GM23338 (cell line): ENCODE measurements at regions not wholly inside any gene's neighbourhood (a gene's known extent, or its start where the extent isn't known, plus 50 kb on each side); places are given as distances from the start of the nearest gene placed in this dataset.

Source experiments
- ATAC-seq: fragments of 200-7000 bp; cut with Tn5 transposase; 3 replicates; pipeline ENCODE4 v1.9.1; 2020
- DNase-seq: peaks from one replicate; pipeline ENCODE4 v3.0.0-alpha.2; 2015; ENCODE audit warnings: low spot score
- H2AFZ ChIP-seq: fragments of 200-600 bp; sonication (generic); 2 replicates; pipeline ENCODE4 v1.8.0; 2016; ENCODE audit warnings: antibody characterized with exemption, mild to moderate bottlenecking, moderate library complexity
- H3F3A ChIP-seq: fragments of 200-600 bp; sonication (generic); replicated peaks from 2 replicates; pipeline ENCODE4 v1.8.0; 2017; ENCODE audit warnings: antibody characterized with exemption, mixed run types, low read depth
- H3K27ac ChIP-seq: fragments of 200-600 bp; sonication (generic); 2 replicates; pipeline ENCODE4 v1.6.1; 2016; ENCODE audit warnings: low read depth
- H3K27me3 ChIP-seq: fragments of 200-600 bp; sonication (generic); 2 replicates; pipeline ENCODE4 v1.8.0; 2016; ENCODE audit warnings: mild to moderate bottlenecking, mixed run types, moderate library complexity; ENCODE audit not compliant: insufficient read depth
- H3K36me3 ChIP-seq: fragments of 200-600 bp; sonication (generic); 2 replicates; pipeline ENCODE4 v1.8.0; 2016; ENCODE audit warnings: mild to moderate bottlenecking; ENCODE audit not compliant: insufficient read depth
- H3K4me1 ChIP-seq: fragments of 200-600 bp; sonication (generic); 2 replicates; pipeline ENCODE4 v1.8.0; 2016; ENCODE audit warnings: mild to moderate bottlenecking, moderate library complexity; ENCODE audit not compliant: insufficient read depth
- H3K4me2 ChIP-seq: fragments of 200-600 bp; sonication (generic); 2 replicates; pipeline ENCODE4 v1.7.1; 2017; ENCODE audit warnings: mixed run types
- H3K4me3 ChIP-seq: fragments of 200-600 bp; sonication (generic); 2 replicates; pipeline ENCODE4 v1.6.1; 2016; ENCODE audit warnings: mixed run types
- H3K79me2 ChIP-seq: fragments of 200-600 bp; sonication (generic); replicated peaks from 2 replicates; pipeline ENCODE4 v1.8.0; 2017; ENCODE audit warnings: mild to moderate bottlenecking; ENCODE audit not compliant: insufficient read depth
- H3K9me2 ChIP-seq: fragments of 200-600 bp; sonication (generic); 2 replicates; pipeline ENCODE4 v1.8.0; 2017; ENCODE audit not compliant: insufficient read depth
- H4K20me1 ChIP-seq: fragments of 200-600 bp; sonication (generic); replicated peaks from 2 replicates; pipeline ENCODE4 v1.8.0; 2017; ENCODE audit warnings: mild to moderate bottlenecking; ENCODE audit not compliant: insufficient read depth
- H3K27ac Mint-ChIP-seq: 2 replicates; pipeline ENCODE4 v1.8.0; 2020; ENCODE audit warnings: inconsistent platforms, mild to moderate bottlenecking, moderate library complexity, mixed read lengths
- H3K27me3 Mint-ChIP-seq: 3 replicates; pipeline ENCODE4 v1.8.0; 2022; ENCODE audit warnings: low read depth, mild to moderate bottlenecking, moderate library complexity, mixed read lengths, inconsistent platforms; ENCODE audit not compliant: insufficient read depth, poor library complexity
- H3K36me3 Mint-ChIP-seq: 3 replicates; pipeline ENCODE4 v1.8.0; 2021; ENCODE audit warnings: low read depth, mild to moderate bottlenecking, inconsistent platforms, moderate library complexity, mixed read lengths
- H3K4me1 Mint-ChIP-seq: 3 replicates; pipeline ENCODE4 v1.8.0; 2020; ENCODE audit warnings: mild to moderate bottlenecking, inconsistent platforms, mixed read lengths
- H3K4me3 Mint-ChIP-seq: 3 replicates; pipeline ENCODE4 v1.8.0; 2021; ENCODE audit warnings: moderate library complexity, mild to moderate bottlenecking, inconsistent platforms, mixed read lengths
- H3K9me3 Mint-ChIP-seq: 3 replicates; pipeline ENCODE4 v1.8.0; 2020; ENCODE audit warnings: moderate library complexity, mild to moderate bottlenecking, inconsistent platforms, mixed read lengths
- CREB1 ChIP-seq: fragments of 250-450 bp; sonication (Bioruptor Pico); IDR thresholded peaks from 2 replicates; pipeline ENCODE4 v1.5.0; 2020; ENCODE audit warnings: low read depth, mild to moderate bottlenecking, moderate library complexity
- EZH2 ChIP-seq: fragments of 200-600 bp; sonication (generic); IDR thresholded peaks from one replicate; pipeline ENCODE4 v1.8.0; 2017; ENCODE audit warnings: antibody characterized with exemption, mild to moderate bottlenecking, low read depth; ENCODE audit not compliant: unreplicated experiment
- EZH2phosphoT487 ChIP-seq: fragments of 200-600 bp; sonication (generic); IDR thresholded peaks from one replicate; pipeline ENCODE4 v1.8.1; 2018; ENCODE audit warnings: antibody characterized with exemption; ENCODE audit not compliant: unreplicated experiment
- JUNB ChIP-seq: IDR thresholded peaks from one replicate; pipeline ENCODE4 v1.6.1; 2016; ENCODE audit warnings: antibody characterized with exemption; ENCODE audit not compliant: unreplicated experiment
- NANOG ChIP-seq: IDR thresholded peaks from 2 replicates; pipeline ENCODE4 v1.6.1; 2016; ENCODE audit warnings: antibody characterized with exemption, borderline replicate concordance
- POLR2AphosphoS5 ChIP-seq: IDR thresholded peaks from 2 replicates; pipeline ENCODE4 v1.6.1; 2016; ENCODE audit warnings: antibody characterized with exemption, low read depth
- STAT1 ChIP-seq: IDR thresholded peaks from one replicate; pipeline ENCODE4 v1.6.1; 2016; ENCODE audit warnings: antibody characterized with exemption; ENCODE audit not compliant: unreplicated experiment
- ZNF114 ChIP-seq: fragments of 250-450 bp; sonication (Bioruptor Pico); IDR thresholded peaks from 2 replicates; pipeline ENCODE4 v1.5.0; 2020; ENCODE audit warnings: mild to moderate bottlenecking, moderate library complexity
- ZNF331 ChIP-seq: fragments of 250-450 bp; sonication (Bioruptor Pico); IDR thresholded peaks from 2 replicates; pipeline ENCODE4 v1.5.0; 2020; ENCODE audit warnings: low read depth, mild to moderate bottlenecking, moderate library complexity
- TF ChIP-seq, protein P1 (sequence below): fragments of 250-450 bp; sonication (Bioruptor Pico); IDR thresholded peaks from 2 replicates; pipeline ENCODE4 v1.5.0; 2020; ENCODE audit warnings: mild to moderate bottlenecking, moderate library complexity
- TF ChIP-seq, protein P2 (sequence below), 2 experiments: fragments of 200-600 bp in 1 of 2; sonication (generic) in 1 of 2; conservative IDR thresholded peaks; 2 replicates each; pipeline versions ENCODE4 v1.5.1 to v1.6.1; 2016 to 2017; ENCODE audit warnings: antibody characterized with exemption in 2 of 2, low read depth in 2 of 2, mild to moderate bottlenecking in 2 of 2, moderate library complexity in 1 of 2
- TF ChIP-seq, protein P3 (sequence below): IDR thresholded peaks from 2 replicates; pipeline ENCODE4 v1.6.1; 2016; ENCODE audit warnings: antibody characterized with exemption
- TF ChIP-seq, protein P4 (sequence below): IDR thresholded peaks from one replicate; pipeline ENCODE4 v1.6.1; 2018; ENCODE audit warnings: antibody characterized with exemption; ENCODE audit not compliant: unreplicated experiment

DNA sequence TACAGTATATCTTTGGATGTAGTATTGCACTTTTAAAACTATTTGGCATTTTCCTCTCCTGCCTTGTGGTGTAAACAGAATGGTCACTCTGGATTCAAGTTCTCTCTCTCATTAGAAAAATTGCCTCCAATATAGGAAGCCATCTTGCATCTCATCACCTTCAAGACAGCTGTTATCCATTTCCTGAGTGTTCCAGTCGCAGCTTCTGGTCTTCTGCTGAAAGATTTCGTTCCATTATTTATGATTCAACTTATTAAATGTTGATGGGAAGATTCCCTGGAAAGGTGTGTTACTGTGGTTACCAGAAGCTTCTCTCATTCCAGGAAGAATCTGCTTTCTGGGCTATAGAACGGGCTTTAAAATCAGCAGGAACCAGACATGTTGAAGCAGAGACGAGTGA, 568.3 kb upstream of the SLIT2 start:
- no peak overlapping the region for H3K27ac ChIP-seq
- H3K27ac Mint-ChIP-seq, result no peak overlapping the region
- DNase-seq (no peak), ATAC-seq (no peak)
- H3K36me3 Mint-ChIP-seq, result no peaks in the 10 kb centered on the region
- no peaks in the 10 kb centered on the region for H3K79me2 ChIP-seq
- H4K20me1 ChIP-seq, result no peaks in the 10 kb centered on the region
- H3K4me3 ChIP-seq, result no peak overlapping the region
- H3K4me1 Mint-ChIP-seq, result no peaks in the 10 kb centered on the region
- peaks cover 5% of the 10 kb centered on the region; the same call in 1 of the 2 replicates for H3K9me2 ChIP-seq
- no peaks in the 10 kb centered on the region for H3K27me3 ChIP-seq
- H3K36me3 ChIP-seq, result no peaks in the 10 kb centered on the region
- H3K4me2 ChIP-seq, result no peak overlapping the region
- H3K9me3 Mint-ChIP-seq, result no peaks in the 10 kb centered on the region
- H3K27me3 Mint-ChIP-seq, result no peaks in the 10 kb centered on the region
- H2AFZ ChIP-seq, result no peak overlapping the region
- no peaks in the 10 kb centered on the region for H3F3A ChIP-seq
- H3K4me1 ChIP-seq, result no peaks in the 10 kb centered on the region
- no peak overlapping the region for H3K4me3 Mint-ChIP-seq
- TF ChIP-seq, protein P1, sequence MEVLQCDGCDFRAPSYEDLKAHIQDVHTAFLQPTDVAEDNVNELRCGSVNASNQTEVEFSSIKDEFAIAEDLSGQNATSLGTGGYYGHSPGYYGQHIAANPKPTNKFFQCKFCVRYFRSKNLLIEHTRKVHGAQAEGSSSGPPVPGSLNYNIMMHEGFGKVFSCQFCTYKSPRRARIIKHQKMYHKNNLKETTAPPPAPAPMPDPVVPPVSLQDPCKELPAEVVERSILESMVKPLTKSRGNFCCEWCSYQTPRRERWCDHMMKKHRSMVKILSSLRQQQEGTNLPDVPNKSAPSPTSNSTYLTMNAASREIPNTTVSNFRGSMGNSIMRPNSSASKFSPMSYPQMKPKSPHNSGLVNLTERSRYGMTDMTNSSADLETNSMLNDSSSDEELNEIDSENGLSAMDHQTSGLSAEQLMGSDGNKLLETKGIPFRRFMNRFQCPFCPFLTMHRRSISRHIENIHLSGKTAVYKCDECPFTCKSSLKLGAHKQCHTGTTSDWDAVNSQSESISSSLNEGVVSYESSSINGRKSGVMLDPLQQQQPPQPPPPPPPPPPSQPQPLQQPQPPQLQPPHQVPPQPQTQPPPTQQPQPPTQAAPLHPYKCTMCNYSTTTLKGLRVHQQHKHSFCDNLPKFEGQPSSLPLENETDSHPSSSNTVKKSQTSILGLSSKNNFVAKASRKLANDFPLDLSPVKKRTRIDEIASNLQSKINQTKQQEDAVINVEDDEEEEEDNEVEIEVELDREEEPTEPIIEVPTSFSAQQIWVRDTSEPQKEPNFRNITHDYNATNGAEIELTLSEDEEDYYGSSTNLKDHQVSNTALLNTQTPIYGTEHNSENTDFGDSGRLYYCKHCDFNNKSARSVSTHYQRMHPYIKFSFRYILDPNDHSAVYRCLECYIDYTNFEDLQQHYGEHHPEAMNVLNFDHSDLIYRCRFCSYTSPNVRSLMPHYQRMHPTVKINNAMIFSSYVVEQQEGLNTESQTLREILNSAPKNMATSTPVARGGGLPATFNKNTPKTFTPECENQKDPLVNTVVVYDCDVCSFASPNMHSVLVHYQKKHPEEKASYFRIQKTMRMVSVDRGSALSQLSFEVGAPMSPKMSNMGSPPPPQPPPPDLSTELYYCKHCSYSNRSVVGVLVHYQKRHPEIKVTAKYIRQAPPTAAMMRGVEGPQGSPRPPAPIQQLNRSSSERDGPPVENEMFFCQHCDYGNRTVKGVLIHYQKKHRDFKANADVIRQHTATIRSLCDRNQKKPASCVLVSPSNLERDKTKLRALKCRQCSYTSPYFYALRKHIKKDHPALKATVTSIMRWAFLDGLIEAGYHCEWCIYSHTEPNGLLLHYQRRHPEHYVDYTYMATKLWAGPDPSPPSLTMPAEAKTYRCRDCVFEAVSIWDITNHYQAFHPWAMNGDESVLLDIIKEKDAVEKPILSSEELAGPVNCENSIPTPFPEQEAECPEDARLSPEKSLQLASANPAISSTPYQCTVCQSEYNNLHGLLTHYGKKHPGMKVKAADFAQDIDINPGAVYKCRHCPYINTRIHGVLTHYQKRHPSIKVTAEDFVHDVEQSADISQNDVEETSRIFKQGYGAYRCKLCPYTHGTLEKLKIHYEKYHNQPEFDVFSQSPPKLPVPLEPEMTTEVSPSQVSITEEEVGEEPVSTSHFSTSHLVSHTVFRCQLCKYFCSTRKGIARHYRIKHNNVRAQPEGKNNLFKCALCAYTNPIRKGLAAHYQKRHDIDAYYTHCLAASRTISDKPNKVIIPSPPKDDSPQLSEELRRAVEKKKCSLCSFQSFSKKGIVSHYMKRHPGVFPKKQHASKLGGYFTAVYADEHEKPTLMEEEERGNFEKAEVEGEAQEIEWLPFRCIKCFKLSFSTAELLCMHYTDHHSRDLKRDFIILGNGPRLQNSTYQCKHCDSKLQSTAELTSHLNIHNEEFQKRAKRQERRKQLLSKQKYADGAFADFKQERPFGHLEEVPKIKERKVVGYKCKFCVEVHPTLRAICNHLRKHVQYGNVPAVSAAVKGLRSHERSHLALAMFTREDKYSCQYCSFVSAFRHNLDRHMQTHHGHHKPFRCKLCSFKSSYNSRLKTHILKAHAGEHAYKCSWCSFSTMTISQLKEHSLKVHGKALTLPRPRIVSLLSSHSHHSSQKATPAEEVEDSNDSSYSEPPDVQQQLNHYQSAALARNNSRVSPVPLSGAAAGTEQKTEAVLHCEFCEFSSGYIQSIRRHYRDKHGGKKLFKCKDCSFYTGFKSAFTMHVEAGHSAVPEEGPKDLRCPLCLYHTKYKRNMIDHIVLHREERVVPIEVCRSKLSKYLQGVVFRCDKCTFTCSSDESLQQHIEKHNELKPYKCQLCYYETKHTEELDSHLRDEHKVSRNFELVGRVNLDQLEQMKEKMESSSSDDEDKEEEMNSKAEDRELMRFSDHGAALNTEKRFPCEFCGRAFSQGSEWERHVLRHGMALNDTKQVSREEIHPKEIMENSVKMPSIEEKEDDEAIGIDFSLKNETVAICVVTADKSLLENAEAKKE, result no peak
- TF ChIP-seq, protein P2, sequence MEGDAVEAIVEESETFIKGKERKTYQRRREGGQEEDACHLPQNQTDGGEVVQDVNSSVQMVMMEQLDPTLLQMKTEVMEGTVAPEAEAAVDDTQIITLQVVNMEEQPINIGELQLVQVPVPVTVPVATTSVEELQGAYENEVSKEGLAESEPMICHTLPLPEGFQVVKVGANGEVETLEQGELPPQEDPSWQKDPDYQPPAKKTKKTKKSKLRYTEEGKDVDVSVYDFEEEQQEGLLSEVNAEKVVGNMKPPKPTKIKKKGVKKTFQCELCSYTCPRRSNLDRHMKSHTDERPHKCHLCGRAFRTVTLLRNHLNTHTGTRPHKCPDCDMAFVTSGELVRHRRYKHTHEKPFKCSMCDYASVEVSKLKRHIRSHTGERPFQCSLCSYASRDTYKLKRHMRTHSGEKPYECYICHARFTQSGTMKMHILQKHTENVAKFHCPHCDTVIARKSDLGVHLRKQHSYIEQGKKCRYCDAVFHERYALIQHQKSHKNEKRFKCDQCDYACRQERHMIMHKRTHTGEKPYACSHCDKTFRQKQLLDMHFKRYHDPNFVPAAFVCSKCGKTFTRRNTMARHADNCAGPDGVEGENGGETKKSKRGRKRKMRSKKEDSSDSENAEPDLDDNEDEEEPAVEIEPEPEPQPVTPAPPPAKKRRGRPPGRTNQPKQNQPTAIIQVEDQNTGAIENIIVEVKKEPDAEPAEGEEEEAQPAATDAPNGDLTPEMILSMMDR (conservative IDR thresholded peaks at IDR 0.05; ENCODE audit: low read depth in 2 of 2), result no peak
- TF ChIP-seq POLR2AphosphoS5 (no peak), CREB1 (CRISPR knock-in tag) (no peak), STAT1 (no peak), EZH2 (no peak), ZNF331 (CRISPR knock-in tag) (no peak), EZH2phosphoT487 (no peak), JUNB (no peak), ZNF114 (no peak), NANOG (no peak)
- TF ChIP-seq, protein P3, sequence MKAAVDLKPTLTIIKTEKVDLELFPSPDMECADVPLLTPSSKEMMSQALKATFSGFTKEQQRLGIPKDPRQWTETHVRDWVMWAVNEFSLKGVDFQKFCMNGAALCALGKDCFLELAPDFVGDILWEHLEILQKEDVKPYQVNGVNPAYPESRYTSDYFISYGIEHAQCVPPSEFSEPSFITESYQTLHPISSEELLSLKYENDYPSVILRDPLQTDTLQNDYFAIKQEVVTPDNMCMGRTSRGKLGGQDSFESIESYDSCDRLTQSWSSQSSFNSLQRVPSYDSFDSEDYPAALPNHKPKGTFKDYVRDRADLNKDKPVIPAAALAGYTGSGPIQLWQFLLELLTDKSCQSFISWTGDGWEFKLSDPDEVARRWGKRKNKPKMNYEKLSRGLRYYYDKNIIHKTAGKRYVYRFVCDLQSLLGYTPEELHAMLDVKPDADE, result no peak
- TF ChIP-seq, protein P4, sequence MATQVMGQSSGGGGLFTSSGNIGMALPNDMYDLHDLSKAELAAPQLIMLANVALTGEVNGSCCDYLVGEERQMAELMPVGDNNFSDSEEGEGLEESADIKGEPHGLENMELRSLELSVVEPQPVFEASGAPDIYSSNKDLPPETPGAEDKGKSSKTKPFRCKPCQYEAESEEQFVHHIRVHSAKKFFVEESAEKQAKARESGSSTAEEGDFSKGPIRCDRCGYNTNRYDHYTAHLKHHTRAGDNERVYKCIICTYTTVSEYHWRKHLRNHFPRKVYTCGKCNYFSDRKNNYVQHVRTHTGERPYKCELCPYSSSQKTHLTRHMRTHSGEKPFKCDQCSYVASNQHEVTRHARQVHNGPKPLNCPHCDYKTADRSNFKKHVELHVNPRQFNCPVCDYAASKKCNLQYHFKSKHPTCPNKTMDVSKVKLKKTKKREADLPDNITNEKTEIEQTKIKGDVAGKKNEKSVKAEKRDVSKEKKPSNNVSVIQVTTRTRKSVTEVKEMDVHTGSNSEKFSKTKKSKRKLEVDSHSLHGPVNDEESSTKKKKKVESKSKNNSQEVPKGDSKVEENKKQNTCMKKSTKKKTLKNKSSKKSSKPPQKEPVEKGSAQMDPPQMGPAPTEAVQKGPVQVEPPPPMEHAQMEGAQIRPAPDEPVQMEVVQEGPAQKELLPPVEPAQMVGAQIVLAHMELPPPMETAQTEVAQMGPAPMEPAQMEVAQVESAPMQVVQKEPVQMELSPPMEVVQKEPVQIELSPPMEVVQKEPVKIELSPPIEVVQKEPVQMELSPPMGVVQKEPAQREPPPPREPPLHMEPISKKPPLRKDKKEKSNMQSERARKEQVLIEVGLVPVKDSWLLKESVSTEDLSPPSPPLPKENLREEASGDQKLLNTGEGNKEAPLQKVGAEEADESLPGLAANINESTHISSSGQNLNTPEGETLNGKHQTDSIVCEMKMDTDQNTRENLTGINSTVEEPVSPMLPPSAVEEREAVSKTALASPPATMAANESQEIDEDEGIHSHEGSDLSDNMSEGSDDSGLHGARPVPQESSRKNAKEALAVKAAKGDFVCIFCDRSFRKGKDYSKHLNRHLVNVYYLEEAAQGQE, result no peak
